ENCODE measurements at regions not wholly inside any gene's neighbourhood (a gene's known extent, or its start where the extent isn't known, plus 50 kb on each side); places are given as distances from the start of the nearest gene placed in this dataset.
"Not testable (repeated sequence)": the region's sequence is repeated elsewhere in the genome, so short reads cannot be mapped to it uniquely, and the experiment has no call there.

DNA sequence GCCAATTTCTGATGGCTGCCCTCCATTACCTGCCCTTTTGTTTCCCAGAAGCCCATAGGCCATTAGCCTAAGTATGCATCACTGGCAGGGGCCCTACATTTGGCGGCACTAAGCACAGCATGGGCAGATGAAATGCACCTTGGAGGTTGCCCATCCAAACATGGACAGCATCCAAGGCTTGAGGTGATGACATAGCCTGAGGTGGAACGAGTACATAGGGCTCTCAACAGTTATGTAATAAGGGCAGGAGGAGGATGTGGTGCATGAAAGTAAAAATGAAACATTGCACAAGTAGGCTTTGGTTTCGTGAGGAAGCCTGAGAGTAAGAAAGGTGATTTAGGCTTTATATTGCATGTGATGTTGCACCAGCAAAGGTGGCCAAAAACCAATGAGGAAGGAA lies 148.1 kb downstream of the FAM76B start:
- DNase-seq = no peak

DNA sequence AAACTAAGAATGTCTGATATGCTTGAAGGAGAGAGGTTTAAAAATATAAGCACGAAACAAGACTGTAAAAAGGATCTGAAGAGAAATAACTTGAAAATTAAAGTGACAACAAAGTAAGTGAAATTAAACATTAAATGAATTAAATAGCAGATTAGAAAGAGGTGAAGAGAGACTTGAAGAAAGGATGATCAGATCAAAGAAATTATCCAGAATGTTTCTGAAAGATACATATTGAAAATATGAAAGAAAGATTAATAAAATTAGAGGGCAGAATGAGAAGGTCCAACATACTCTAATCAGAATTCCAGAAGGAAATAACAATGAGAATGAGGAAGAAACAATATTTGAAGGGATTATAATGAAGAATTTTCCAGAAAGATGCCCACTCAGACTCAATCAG lies 151.1 kb downstream of the FAM76B start:
- DNase-seq = no peak

DNA sequence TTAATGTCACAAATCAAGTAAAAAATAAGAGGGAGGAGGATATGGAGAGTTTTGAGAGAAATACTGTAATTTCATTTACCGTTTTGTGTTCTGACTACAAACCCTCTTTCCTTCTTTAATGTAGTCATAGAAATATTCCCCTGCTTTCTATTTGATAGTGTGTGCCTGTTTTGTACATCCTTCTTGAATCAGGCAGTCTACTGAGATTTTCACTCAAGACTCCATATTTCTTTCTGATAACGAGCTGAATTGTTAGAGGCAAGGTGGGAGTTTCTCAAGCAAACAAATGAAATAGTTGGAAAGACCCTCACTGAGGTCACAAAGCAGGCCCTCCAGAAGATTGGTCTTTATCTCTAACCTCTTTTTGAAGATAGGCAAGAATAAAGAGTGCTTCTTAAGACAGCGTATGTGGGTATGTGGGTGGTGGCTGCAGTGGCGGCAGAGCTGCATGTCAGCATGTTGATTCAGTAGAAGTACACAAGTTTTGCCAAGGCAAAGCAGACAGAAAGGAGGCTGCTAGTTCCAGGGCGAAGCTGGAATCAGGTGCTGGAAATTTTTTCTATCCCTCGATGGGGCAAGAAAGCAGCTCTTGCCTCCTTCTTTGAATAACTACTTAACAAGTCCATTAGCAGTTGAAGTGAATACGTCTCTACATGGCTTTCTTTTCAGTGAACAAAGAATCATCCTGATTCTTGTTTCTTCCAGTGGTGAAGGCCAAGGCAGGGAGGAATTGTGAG lies 164.2 kb downstream of the FAM76B start:
- no peak for DNase-seq

DNA sequence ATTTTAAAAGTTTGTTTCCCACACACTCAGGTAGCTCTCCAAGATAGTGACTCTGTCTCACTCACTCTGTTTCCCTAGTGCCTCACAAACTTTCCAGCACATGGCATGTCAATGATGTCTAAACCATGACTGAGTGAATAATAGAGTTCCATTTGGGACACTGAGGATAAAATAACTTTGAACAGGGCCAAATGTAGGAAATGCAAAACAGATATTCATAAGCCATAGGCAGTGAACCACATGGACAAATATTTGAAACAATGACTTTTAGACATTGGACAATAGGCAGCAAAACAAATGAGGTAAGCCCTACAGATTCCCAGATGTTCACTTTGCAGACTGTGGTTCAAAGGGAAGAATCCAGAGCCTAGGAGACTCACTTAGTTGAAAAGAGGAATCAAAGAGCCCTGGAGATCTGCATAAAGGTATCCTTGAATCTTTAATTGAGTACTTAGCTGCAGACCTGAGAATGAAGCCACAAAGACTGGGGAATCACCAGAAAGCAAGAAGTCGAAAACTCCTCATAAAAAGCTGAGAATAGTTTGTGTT lies 173.3 kb downstream of the FAM76B start:
- DNase-seq = no peak

DNA sequence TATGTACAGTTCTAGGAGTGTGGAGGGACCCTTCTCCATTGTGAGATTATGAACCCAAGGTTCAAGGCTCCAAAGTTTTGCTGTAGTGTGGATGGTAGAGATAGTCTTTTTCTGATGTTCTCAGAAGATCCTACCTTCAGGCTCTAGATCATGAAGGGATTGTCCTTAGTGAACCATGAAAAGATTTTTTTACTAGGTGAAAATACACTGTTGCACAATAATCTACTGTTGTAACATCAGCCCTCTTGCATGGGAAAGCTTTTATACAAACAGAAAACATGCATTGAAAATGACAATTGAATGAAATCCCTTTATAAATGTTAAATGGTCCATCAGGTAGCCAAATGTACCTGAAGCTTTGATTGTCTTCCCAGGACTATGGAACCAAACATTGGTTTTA lies 177.8 kb downstream of the FAM76B start:
- no peak for DNase-seq

DNA sequence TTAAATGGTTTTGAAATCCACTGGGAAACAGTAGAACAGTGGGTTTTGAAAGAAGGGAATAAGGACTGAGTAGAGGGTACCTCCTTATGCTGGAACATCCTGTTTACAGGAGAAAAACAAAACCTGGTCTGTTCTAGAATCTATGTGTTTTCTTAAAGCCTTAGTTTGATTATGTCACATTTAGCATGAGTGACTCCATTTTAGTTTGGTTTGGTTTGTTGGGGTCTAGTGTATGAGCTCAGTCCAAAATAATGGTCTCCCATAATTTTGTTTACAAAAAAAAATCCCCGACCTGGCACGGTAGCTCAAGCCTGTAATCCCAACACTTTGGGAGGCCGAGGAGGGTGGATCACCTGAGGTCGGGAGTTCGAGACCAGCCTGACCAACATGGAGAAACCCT lies 179.4 kb downstream of the FAM76B start:
- DNase-seq = not testable (repeated sequence)

DNA sequence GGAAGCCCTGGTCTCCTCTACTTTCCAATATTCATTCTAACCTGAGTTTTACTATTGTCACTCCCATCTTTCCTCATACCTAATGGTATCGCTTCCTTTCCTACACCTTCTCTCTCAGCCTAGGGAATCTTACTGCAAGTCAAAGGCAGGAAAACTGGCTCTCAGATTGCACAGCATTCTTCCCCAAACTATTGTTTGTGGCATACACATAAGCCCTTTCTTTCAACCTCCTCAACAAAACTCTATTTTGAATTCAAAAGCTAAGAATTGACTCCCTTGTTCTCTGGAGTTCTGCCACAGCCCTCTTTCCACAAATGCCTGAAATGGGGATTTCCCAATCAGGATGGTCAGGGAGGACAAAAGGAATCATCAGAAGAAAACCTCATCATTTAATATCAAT lies 181.5 kb downstream of the FAM76B start:
- DNase-seq = no peak

DNA sequence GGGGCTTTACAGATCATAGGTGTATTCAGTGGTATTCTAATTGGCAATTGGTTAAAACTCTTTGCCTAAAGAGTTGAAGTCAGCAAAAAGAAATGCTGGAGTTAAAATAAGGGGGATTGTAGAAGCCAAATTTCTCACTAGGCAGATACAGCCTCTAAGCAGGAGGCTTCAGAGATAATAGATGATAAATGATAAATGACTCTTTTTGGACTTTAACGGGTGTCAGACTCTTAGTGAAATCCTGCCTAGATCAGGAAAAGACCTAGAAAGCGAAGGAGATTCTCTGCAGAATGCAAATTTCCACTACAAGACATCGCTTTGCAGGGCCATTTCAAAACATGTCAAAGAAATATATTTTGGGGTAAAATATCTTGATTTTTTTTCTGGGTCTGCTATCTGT lies 182.8 kb downstream of the FAM76B start:
- DNase-seq = no peak

DNA sequence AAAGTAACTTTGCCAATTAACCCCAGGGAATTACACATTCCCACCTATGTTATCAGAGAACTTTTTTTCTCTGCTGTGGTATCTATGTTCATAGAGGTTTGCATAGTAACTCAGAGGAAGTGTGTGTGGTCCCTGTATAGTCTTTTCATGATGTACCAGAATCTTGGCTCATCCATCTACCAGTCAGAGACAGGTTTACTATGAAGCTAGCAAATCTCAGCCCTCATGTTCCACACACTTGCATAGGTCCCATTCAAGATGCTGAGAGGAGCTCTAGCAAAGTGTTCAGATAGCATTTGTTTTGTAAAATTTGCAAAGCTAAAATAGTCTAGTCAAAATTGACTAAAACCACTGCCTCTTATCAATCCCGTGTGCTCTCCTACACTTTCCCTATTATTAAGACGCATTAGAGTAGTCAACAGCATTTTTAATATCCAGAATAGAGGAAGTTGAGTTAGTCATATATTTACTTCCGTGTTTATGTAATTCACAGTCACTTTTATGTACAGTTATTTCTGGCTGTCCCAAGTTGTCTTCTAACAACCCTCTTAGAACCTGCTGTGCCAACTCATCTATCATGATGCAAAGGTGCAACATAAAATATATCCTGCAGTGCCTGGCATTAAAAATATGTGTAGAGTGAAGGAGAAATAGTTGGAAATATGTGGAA lies 184.2 kb downstream of the FAM76B start:
- DNase-seq = no peak

DNA sequence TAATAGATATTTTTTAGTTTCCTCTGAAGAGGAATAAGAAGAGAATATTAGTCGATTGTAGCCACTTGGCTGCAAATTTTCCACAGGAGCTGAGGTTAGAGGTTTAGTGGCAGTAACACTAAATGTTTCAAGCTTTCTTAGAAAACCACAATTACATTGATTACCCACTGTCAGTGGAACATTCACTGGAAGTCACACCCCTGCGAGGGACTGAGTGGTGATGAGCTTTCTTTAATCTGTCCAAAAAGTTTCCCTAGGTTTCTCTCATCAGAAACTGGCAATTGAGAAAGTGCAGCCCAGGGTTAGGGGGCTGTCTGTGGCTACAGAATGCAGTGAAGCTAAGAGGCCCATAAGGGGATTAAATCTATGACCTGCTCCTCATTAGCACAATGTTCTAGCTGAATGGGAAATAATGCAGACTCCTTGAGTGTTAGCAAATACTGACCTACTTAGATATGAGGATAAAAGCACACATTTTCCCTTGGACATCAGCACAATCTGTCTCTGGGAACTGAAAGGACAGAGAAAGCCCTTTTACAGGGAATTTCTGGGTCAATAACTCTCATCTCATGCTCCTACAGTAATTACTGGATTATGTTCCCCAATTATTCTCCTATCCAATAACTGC lies 189.5 kb downstream of the FAM76B start:
- no peak for DNase-seq

DNA sequence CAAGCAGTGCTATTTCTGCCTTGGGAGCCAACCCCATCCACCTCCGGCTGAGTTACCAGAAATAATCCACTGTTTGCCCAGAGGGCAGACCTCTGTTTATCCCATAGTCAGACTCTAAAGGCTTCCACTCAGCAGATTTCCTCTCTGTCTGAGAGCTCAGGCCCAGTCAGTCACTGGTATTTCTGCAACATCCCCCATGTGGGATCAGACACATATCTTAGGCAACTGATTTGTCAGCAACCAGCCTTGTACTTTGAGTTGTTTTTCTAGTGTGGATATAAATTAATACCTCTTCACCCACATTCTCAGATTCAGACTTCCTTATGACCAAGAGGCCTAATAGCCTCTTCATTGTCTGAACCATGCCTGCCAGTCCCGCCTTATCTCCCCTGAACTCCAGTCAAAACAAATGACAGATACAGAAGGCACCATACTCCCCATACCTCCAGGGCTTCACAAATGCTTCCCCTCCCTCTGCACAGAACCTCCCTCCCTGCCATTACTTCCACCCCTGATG lies 193.6 kb downstream of the FAM76B start:
- DNase-seq = no peak

DNA sequence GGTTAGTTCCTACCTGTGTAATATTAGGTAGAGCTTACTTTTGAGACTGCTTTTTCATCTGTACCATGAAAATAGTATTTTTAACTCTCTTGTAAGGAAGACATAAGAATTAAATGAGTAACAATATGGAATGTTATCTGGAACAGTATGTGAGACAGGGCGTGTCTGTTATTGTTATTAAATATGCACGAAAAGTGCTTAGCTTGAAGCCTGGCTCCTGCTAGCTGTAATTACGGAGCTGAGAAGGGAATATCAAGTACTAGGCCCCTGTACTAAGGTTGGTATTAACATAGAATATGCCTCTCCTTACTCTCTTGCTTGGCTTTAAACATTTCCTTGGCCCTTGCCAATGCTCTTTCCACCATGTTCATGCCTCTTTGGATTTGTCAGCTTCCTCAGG lies 194.0 kb downstream of the FAM76B start:
- DNase-seq = no peak

DNA sequence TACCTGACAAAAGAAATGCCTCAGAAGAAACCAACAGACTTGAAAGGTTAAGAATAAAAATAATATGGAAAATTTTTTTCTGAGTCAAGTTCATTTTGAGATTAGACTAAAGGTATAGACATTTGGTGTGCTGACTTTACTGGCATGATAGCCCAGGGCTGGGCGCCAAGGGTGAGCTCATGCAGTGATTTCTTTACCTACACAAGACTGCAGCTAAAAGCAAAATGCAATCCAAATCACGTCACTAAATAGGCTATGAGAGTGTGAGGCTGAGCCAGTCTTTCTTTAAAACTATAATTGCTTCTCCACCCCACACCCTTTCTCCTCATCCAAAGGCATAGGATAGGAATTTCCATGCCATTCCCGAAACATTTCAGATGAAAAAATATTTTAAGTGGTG lies 196.5 kb downstream of the FAM76B start:
- no peak for DNase-seq

DNA sequence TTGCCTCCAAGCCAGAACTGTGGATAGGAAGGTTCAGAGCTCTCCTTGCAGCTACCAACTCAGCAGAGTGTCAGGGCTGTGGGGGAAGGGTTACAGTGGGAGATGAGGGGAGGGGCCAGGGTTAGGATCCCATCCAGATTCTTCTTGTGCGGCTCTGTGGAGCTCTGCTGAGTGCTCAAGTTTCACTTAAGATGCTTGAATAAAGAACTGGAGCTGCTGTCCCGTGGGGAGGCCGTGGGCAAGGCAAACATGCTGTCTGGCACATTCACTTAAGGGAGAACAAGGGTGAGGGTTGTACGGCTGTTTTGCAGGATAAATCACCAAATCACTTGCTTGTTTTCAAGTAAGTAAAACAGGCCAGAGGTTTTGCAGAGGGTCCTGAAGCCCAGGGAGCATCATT lies 197.1 kb downstream of the FAM76B start:
- DNase-seq = no peak

DNA sequence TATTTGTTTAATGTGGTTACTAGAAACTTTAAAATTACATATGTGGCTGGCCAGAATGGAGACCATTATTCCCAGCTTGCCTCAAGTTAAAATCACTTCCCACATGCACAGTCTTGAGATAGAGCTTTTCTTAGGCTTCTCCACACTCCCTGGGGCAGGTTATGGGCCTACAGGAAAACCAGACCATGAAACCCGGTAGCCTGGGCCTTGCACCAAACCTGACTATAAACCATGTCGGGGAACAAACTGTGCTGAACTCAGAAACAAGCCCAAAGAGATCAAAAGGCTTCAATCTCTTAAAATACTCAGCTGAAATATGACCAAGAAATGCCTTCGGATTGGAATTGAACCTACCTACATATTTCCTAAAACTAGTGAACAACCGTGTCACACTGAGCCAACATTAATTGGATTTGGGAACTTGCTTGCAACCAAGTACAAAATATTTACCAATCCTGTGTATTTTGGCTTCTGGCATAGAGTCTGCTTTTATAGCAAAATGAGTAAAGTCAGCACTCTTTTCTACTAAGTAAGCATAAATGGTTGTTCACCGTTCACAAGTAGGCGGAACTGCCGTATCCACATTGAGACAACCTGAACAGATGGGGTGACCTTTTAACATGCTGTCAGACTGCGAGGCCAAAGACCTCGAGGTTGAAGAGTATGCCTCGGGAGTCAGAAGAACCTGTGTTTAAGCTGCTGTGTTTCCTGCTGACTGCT lies 199.5 kb downstream of the FAM76B start:
- no peak for DNase-seq

DNA sequence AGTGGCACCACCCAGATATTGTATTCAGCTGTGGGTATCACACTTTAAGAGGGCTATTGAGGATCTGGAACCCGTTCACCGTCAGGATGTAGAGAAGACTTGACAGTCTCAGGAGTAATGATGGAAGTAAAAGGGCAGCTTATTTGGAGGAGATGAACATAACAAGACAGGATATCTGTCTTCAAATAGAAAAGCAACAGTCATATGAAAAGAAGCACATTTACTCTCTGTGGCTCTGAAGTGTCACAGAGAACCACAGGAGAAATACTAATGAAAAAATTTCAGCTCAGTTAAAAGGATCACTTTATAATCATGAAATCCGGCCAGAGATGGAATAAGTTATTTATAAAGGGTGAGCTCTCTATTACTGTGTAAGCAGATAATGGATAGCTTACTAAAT lies 200.8 kb downstream of the FAM76B start:
- no peak for DNase-seq

DNA sequence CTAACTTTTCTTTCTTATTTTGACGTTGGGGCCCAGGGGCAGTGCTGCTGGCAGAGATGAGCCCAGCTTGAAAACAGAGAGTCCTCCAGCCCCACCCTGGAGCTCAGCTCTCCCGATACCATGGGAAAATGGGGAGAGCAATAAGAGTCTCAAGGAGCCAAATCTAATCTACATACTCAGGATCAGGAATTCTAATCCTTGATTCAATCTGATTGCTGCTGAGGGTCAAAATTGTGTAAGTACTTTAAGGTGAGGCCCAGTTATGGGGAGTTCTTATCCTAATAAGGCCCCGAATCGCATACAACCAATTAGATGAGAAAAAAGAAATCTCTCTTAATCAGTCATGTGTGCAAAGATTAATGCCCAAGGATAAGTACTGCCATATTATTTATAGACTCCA lies 202.9 kb downstream of the FAM76B start:
- DNase-seq = no peak

DNA sequence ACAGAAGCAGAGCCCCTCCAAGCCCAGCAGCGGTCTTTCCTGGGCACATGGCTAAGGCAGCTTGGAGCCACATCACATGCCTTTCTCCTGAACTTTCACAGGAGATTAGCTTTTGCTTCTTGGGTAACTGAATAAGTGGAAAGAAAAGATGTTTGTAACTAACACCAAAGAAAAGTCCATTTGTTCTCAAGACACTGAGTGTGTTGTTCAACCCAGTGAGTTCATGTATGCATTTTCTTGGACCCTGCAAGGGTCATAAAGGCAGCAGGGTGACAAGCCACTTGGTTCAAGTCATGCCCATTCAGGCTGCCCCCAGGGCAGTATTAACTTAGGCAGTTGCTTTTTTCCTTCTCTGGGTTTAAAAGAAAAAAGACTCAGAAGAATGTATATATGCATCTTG lies 203.4 kb downstream of the FAM76B start:
- no peak for DNase-seq

DNA sequence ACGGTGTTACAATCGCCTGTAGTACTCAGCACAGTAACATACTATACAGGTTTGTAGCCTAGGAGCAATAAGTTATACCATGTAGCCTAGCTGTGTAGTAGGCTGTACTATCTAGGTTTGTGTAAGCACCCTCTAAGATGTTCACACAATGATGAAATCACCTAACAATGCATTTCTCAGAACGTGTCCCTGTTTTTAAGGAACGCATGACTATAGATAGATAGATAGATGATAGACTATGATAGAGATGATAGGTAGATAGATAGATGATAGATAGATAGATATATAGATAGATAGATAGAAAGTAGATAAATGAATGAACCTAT lies 203.9 kb downstream of the FAM76B start:
- DNase-seq = no peak

DNA sequence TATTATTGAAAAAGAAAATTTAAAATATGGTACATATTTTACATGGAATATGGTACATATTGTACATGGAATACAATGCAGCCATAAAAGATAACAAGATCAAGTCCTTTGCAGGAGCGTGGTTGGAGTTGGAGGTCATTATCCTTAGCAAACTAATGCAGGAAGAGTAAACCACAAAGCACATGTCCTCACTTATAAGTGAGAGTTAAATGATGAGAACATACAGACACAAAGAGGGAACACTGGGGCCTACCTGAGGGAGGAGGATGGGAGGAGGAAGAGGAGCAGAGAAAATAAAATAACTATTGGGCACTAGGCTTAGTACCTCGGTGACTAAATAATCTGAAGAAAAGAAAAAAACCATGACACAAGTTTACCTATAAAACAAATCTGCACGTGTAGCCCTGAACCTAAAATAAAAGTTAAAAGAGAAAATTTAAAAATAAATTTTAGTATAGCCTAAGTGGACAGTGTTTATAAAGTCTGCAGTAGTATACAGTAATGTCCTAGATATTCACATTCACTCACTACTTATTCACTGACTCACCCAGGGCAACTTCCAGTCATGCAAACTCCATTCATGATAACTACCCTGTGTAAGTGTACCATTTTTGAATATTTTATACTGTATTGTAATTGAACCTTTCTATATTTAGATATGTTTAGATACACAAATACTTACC lies 204.4 kb downstream of the FAM76B start:
- no peak for DNase-seq

DNA sequence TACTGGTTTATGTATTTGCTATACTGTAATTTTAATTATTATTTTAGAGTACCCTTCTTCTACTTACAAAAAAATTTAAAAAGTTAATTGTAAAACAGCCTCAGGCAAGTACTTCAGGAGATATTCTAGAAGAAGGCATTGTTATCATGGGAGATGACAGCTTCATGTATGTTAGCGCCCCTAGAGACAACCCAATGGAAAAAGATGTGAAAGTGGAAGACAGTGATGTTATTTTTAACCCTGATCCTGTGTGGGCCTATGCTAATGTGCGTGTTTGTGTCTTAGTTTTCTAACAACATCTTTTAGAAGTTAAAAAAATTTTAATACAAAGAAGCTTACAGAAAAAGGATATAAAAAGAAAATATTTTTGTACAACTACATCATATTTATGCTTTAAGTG lies 205.0 kb downstream of the FAM76B start:
- no peak for DNase-seq

DNA sequence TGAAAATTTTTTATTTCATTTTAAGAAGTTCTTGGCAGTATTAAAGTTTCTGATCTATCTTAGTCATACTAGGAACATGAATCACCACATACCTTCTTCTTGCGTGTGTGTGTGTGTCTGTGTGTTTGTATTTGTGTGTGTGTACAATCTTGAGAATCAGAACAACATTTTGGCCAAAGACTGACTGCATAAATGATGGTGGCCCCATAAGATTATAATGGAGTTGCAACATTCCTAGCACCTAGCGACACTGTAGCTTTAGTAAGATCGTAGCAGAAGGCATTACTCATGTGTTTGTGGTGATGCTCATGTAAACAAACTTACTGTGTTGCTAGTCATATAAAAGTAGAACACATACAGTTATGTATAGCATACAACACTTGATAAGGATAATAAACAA lies 205.4 kb downstream of the FAM76B start:
- DNase-seq = no peak

Measured in GF-D8 (cell line).